Calu3 (cell line): ENCODE measurements at regions not wholly inside any gene's neighbourhood (a gene's known extent, or its start where the extent isn't known, plus 50 kb on each side); places are given as distances from the start of the nearest gene placed in this dataset.
"Not testable (repeated sequence)": the region's sequence is repeated elsewhere in the genome, so short reads cannot be mapped to it uniquely, and the experiment has no call there.

Source experiments
- BruUV-seq: library from RNA; stranded (reverse); fragments of 400-500 nt; replicated peaks from 2 replicates; lab custom pipeline; 2021; lab: Mats Ljungman, UMichigan
- CTCF ChIA-PET: fragments of 300-600 bp; sonication (Branson Sonifier 250); formaldehyde crosslinking; loops from one replicate; lab custom pipeline; 2022; ENCODE audit warnings: antibody characterized with exemption; lab: Charles Lee
- DNase-seq: peaks from one replicate; pipeline ENCODE4 v3.0.0; 2022
- H3K27ac Mint-ChIP-seq: one replicate; pipeline ENCODE4 v1.8.0; 2022; ENCODE audit warnings: mixed read lengths; ENCODE audit not compliant: unreplicated experiment
- H3K27me3 Mint-ChIP-seq: one replicate; pipeline ENCODE4 v1.8.0; 2022; ENCODE audit warnings: mixed read lengths; ENCODE audit not compliant: unreplicated experiment
- H3K36me3 Mint-ChIP-seq: one replicate; pipeline ENCODE4 v1.8.0; 2022; ENCODE audit warnings: mild to moderate bottlenecking, moderate library complexity, mixed read lengths; ENCODE audit not compliant: insufficient read depth, unreplicated experiment
- H3K4me1 Mint-ChIP-seq: one replicate; pipeline ENCODE4 v1.8.0; 2022; ENCODE audit warnings: mild to moderate bottlenecking, low read depth, mixed read lengths; ENCODE audit not compliant: unreplicated experiment
- H3K4me3 Mint-ChIP-seq: one replicate; pipeline ENCODE4 v1.8.0; 2022; ENCODE audit warnings: mild to moderate bottlenecking, low read depth, moderate library complexity, mixed read lengths; ENCODE audit not compliant: unreplicated experiment
- H3K9me3 Mint-ChIP-seq: one replicate; pipeline ENCODE4 v1.8.0; 2022; ENCODE audit warnings: low read depth, mixed read lengths; ENCODE audit not compliant: unreplicated experiment
- intact Hi-C: fragments of 100-400 bp; cut with micrococcal nuclease; formaldehyde crosslinking; loops from one replicate; pipeline ENCODE4 v1.10.0; 2022; ENCODE audit not compliant: unreplicated experiment

DNA sequence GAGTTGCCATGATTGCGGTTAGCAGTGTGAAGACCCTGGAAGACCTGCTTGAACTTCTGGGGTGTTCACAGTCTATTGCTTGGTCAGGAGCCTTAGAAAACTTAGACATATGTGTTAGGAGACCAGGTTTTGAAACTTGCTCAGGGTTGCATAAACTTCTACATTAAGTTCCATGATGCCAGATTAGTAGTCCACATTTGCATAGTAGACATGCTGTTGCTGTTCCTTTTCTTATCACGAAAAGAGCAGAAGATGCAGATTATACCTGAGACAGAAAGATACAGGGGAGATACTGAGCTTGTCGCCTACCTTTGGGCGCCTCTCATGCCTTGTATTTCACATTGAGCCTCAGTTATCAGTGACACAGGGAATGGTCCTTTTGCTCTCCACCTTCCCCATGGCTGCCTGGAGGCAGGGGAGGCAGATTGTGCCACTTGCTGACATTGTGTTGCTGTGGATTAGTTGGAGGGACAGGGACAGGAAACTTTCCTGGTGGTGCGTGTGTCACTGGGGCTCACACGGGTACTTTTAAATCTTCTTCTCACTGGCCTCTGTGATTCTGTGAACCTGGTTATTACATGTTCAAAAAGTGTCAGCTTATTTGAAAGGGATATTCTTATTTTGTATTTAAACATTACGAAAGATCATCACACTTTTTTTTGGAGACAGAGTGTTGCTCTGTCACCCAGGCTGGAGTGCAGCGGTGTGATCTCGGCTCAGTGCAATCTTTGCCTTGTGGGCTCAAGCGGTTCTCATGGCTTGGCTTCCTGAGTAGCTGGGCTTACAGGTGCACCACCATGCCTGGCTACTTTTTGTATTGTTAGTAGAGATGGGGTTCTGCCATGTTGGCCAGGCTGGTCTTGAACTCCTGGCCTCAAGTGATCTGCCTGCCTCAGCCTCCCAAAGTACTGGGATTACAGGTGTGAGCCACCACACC, 82.0 kb downstream of the SRGAP2 start:
- DNase-seq, CTCF ChIA-PET, H3K27ac Mint-ChIP-seq, H3K27me3 Mint-ChIP-seq, H3K4me3 Mint-ChIP-seq, BruUV-seq, H3K36me3 Mint-ChIP-seq, H3K9me3 Mint-ChIP-seq, intact Hi-C loops: not testable (repeated sequence)
- peaks cover 16% of the 10 kb centered on the region for H3K4me1 Mint-ChIP-seq

GRCh38 chr1:206287759-206288158, 84.4 kb downstream of the SRGAP2 start:
- Mint-ChIP-seq H3K27ac (peak overlapping the region; percentile 19), H3K4me1 (peaks cover 14% of the 10 kb centered on the region), H3K4me3 (peak overlapping the region; percentile 32)
- intact Hi-C loops, H3K36me3 Mint-ChIP-seq, H3K9me3 Mint-ChIP-seq, BruUV-seq, H3K27me3 Mint-ChIP-seq, CTCF ChIA-PET, DNase-seq: not testable (repeated sequence)

- H3K27ac Mint-ChIP-seq, CTCF ChIA-PET, DNase-seq, H3K9me3 Mint-ChIP-seq, H3K36me3 Mint-ChIP-seq, intact Hi-C loops, H3K4me1 Mint-ChIP-seq, H3K27me3 Mint-ChIP-seq, BruUV-seq, H3K4me3 Mint-ChIP-seq: not testable (repeated sequence)
Measured at GRCh38 chr1:206288453-206288852, 85.1 kb downstream of the SRGAP2 start.

DNA sequence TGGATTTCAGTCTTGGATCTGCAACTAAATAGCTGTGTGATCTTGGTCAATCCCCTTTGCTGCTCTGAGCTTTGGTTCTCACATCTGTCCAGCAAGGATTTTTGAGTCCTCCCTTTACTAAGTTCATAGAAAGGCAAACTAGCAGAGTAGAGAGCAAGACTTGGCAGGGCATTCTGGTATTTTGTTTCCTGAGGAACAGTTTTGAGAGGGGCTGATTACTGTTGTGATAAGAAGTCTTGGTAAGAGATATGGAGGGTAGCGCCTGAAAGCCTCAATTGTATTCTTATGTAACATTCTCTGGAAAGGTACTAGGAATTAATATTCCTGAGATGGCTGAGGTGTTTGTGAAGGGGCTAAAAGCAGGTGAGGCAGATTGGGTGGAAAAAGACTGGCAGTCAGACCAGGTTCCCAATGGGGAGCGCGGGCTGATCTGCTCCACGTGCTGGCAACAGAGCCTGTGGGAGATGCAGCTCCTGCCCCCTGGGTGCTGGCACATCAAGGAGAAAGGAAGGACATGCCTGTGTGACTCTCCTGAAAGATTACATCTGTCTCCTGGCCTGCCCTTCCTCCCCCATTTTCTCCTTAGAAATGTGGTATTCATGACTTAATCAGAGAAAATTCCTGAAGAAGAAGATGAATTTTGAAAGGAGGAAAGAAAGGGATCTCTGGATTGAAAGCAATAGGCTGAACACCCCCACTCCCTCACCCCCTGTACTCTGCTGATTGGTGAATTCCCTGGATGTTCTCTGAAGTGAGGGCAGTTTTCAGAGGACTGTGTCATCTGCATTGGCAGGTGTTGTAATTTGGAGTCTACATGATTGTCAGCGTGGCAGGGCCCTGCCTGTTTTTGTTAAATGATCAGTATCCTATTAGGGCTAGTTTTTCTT, 94.0 kb downstream of the SRGAP2 start:
- H3K27me3 Mint-ChIP-seq, intact Hi-C loops: not testable (repeated sequence)

DNA sequence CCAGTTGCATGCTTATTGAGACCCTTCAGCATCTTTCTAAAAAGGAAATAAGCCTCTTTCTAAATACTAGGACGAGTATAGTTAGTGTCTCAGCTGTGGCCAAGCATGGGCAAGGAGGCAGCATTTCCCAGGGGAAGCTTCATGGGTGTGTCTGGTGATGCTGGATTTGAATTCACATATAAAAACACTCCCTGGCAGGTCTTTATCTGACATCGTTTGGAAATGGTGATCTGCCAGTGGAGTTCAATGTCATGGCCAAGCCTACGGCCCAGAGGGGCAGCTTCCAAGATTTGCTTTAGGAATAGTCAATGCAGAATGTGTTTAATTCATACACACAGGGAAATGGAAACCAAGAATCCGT, 94.7 kb downstream of the SRGAP2 start:
- H3K27ac Mint-ChIP-seq, intact Hi-C loops, H3K4me3 Mint-ChIP-seq: not testable (repeated sequence)

More for the DNA sequence above, 94.0 kb downstream of the SRGAP2 start:
- H3K9me3 Mint-ChIP-seq, H3K4me3 Mint-ChIP-seq, H3K27ac Mint-ChIP-seq, CTCF ChIA-PET, DNase-seq, H3K4me1 Mint-ChIP-seq, BruUV-seq, H3K36me3 Mint-ChIP-seq: not testable (repeated sequence)

GRCh38 chr1:206299181-206299791, 95.9 kb downstream of the SRGAP2 start:
- H3K27ac Mint-ChIP-seq, CTCF ChIA-PET, H3K4me3 Mint-ChIP-seq, intact Hi-C loops, H3K9me3 Mint-ChIP-seq, H3K4me1 Mint-ChIP-seq, H3K27me3 Mint-ChIP-seq, BruUV-seq, H3K36me3 Mint-ChIP-seq, DNase-seq: not testable (repeated sequence)

More for the DNA sequence above, 94.7 kb downstream of the SRGAP2 start:
- DNase-seq, H3K4me1 Mint-ChIP-seq, BruUV-seq, H3K27me3 Mint-ChIP-seq, CTCF ChIA-PET, H3K36me3 Mint-ChIP-seq, H3K9me3 Mint-ChIP-seq: not testable (repeated sequence)

GRCh38 chr1:206299942-206300341, 96.6 kb downstream of the SRGAP2 start:
- intact Hi-C loops, H3K27me3 Mint-ChIP-seq, H3K4me3 Mint-ChIP-seq, H3K4me1 Mint-ChIP-seq, H3K36me3 Mint-ChIP-seq, H3K27ac Mint-ChIP-seq, CTCF ChIA-PET, H3K9me3 Mint-ChIP-seq, DNase-seq, BruUV-seq: not testable (repeated sequence)

- H3K4me1 Mint-ChIP-seq, intact Hi-C loops, BruUV-seq, DNase-seq, H3K4me3 Mint-ChIP-seq, CTCF ChIA-PET, H3K36me3 Mint-ChIP-seq, H3K9me3 Mint-ChIP-seq, H3K27me3 Mint-ChIP-seq, H3K27ac Mint-ChIP-seq: not testable (repeated sequence)
Measured at GRCh38 chr1:206302056-206302455, 98.7 kb downstream of the SRGAP2 start.

DNA sequence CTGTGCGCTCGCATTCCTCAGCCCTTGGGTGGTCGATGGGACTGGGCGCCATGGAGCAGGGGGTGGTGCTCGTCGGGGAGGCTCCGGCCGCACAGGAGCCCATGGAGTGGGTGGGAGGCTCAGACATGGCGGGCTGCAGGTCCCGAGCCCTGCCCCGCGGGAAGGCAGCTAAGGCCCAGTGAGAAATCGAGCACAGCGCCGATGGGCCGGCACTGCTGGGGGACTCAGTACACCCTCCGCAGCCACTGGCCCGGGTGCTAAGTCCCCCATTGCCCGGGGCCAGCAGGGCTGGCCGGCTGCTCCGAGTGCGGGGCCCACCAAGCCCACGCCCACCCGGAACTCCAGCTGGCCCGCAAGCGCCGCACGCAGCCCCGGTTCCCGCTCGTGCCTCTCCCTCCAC, 104.1 kb downstream of the SRGAP2 start:
- intact Hi-C loops, H3K27me3 Mint-ChIP-seq, H3K4me1 Mint-ChIP-seq, BruUV-seq, DNase-seq, H3K27ac Mint-ChIP-seq, H3K36me3 Mint-ChIP-seq, H3K4me3 Mint-ChIP-seq, CTCF ChIA-PET, H3K9me3 Mint-ChIP-seq: not testable (repeated sequence)
